Activated naive CD8-positive, alpha-beta T cell (primary cell): ENCODE measurements at regions not wholly inside any gene's neighbourhood (a gene's known extent, or its start where the extent isn't known, plus 50 kb on each side); places are given as distances from the start of the nearest gene placed in this dataset.

ENCODE experiments used
- H3K27ac Mint-ChIP-seq: one replicate; pipeline ENCODE4 v1.8.0; 2021; ENCODE audit warnings: mixed read lengths
- H3K27me3 Mint-ChIP-seq: one replicate; pipeline ENCODE4 v1.8.0; 2021; ENCODE audit warnings: mixed read lengths
- H3K36me3 Mint-ChIP-seq: one replicate; pipeline ENCODE4 v1.8.0; 2021; ENCODE audit warnings: mixed read lengths
- H3K4me1 Mint-ChIP-seq: one replicate; pipeline ENCODE4 v1.8.0; 2021; ENCODE audit warnings: low read depth, mixed read lengths
- H3K4me3 Mint-ChIP-seq: one replicate; pipeline ENCODE4 v1.8.0; 2021; ENCODE audit warnings: mild to moderate bottlenecking, mixed read lengths
- H3K9me3 Mint-ChIP-seq: one replicate; pipeline ENCODE4 v1.8.0; 2021; ENCODE audit warnings: low read depth, mixed read lengths

DNA sequence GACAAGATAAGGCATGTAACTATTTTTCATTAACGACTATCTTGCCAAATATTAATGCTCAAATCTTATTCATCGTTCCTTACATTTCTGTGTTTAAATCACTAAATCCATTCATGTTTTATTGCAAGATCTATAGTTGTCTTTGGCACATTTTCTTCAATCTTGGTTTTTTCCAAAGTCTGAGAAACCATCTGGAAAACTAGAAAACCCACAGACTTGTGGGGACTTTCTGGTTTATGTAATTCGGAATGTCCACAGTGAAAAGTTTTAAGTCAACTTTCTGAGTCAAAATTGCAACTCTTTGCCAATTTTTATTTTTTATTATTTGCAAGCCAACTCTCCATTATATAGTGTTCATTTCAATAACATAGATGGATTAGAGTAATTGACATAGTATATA is 520.8 kb upstream of the ADAMTS5 start:
- H3K4me3 Mint-ChIP-seq, result no peak overlapping the region
- H3K27ac Mint-ChIP-seq, result no peak overlapping the region
- no peaks in the 10 kb centered on the region for H3K36me3 Mint-ChIP-seq
- H3K9me3 Mint-ChIP-seq, result peaks cover 5% of the 10 kb centered on the region
- no peaks in the 10 kb centered on the region for H3K4me1 Mint-ChIP-seq
- no peaks in the 10 kb centered on the region for H3K27me3 Mint-ChIP-seq

DNA sequence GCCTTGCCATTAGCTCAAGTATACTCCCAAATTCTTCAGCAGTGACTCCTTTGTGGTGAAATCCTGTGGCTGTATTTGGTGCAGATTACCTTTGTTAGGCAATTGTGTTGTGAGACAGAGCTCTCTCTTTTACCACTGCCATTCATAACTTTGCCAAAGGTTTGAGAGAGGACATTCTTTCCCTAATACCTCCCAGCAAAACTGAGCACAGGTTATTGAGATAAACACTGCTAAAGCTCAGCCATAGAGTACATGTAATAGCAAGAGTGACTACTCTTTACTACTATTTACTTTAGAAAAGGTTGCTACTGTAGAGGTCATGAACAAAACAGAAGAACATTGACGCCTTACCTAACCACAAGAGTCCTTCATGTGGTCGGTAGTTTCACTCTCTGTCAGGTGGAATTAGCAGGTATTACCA is 514.0 kb upstream of the ADAMTS5 start:
- H3K36me3 Mint-ChIP-seq, result no peaks in the 10 kb centered on the region
- H3K27me3 Mint-ChIP-seq, result no peaks in the 10 kb centered on the region
- no peaks in the 10 kb centered on the region for H3K9me3 Mint-ChIP-seq
- H3K4me1 Mint-ChIP-seq, result no peaks in the 10 kb centered on the region
- no peak overlapping the region for H3K27ac Mint-ChIP-seq
- H3K4me3 Mint-ChIP-seq, result no peak overlapping the region

DNA sequence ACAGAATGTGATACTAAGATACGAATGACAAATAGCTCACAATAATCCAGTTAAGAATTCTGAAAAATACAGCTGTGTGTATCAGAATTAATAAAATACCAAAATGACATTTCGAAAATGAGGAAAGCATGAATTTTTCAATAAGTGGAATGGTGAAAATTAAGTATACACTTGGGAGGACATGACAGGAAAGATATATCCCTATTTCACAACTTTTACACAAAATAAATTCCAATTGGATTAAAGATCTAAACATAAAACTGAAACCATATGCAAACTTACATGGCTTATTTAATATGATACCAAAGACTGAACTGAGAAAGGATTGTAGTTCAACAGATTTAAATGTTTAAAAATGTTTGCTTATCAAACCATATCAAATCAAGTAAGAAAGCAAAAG is 510.4 kb upstream of the ADAMTS5 start:
- Mint-ChIP-seq H3K36me3 (no peaks in the 10 kb centered on the region), H3K4me1 (no peaks in the 10 kb centered on the region), H3K27ac (no peak overlapping the region), H3K4me3 (no peak overlapping the region), H3K27me3 (no peaks in the 10 kb centered on the region), H3K9me3 (no peaks in the 10 kb centered on the region)

DNA sequence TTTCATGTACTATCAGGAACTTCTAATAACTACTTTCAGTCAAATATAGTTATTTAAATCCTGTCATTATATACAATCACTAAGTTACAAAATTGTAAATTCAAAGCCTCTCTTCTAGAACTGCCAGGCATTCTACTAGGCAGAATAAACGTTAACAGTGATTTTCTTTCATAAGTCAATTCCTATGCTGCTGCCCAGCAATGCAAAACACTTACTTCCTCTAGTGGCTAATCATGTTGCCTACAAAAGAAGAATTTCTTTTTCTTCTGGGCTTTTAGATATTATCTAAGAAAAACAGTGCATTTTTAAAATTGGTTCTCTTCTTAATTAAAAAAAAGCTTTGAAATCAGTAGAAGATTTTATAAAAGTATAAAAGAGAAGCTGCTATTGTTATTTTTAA is 509.8 kb upstream of the ADAMTS5 start:
- Mint-ChIP-seq H3K36me3 (no peaks in the 10 kb centered on the region), H3K27me3 (no peaks in the 10 kb centered on the region), H3K9me3 (no peaks in the 10 kb centered on the region), H3K27ac (no peak overlapping the region), H3K4me3 (no peak overlapping the region), H3K4me1 (no peaks in the 10 kb centered on the region)

DNA sequence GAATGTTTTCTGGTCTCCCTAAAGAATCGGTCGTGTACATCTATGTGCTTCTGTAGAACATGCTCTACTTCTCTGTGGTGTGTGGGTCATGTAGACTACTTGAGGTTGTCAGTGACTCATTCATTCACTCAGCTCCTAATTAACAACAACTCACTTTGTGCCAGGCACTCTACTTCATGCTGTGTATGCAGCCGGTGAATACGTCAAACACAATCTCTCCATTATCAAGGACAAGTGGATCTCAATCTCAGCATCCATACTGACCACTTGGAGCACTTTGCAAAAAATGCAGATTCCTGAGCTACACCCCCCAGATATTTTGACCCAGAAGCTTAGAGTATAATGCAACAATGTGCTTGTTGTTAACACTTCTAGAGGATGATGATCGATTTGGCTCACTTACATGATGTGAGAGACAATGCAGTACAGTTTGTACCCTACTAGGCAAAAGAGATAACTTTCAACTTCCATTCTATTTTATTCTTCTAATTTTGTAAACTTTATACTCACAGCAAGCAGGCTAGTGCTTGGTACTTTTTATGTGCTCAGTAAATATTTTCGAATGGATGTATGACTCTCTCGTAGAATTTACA is 508.6 kb upstream of the ADAMTS5 start:
- H3K4me3 Mint-ChIP-seq, result no peak overlapping the region
- no peaks in the 10 kb centered on the region for H3K27me3 Mint-ChIP-seq
- H3K9me3 Mint-ChIP-seq, result no peaks in the 10 kb centered on the region
- no peaks in the 10 kb centered on the region for H3K36me3 Mint-ChIP-seq
- no peak overlapping the region for H3K27ac Mint-ChIP-seq
- no peaks in the 10 kb centered on the region for H3K4me1 Mint-ChIP-seq

DNA sequence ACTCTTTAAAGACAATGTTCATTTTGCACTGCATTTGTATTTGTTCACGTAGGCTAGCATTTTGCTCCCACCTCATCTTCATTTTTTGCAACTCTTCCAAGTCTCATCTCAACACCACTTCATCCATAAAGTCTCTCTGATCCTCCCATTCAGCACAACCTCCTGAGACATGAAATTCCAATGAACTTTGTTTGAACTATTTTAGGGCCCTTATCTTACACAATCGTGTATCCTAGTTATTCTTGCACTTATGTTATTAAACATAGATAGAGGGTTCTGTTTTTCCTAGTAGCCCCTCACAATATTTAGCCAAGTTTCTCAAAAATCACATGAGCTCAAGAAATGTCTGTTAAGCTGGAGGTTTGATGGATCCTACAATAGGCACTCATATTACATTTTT is 500.5 kb upstream of the ADAMTS5 start:
- Mint-ChIP-seq H3K27ac (no peak overlapping the region), H3K4me1 (no peaks in the 10 kb centered on the region), H3K9me3 (no peaks in the 10 kb centered on the region), H3K36me3 (no peaks in the 10 kb centered on the region), H3K27me3 (no peaks in the 10 kb centered on the region), H3K4me3 (no peak overlapping the region)

DNA sequence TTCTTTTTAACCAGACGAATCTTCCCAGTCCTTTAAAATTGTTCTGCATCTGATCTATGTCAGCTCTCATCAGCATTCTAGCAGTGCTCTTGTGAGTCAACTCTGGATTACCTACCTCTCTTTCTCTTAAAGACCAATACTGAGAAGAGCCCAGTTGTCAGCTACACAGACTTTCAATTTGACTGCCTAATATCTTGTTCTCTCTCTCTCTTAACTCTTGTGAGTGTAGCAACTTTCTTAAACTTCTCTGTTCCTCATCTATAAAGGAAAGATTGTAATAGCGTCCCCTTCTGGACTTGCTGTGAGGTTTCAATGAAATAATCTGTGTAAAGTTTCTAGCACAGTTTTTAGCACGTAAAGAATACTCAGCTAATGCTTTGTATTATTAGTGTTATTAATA is 499.3 kb upstream of the ADAMTS5 start:
- H3K27ac Mint-ChIP-seq, result no peak overlapping the region
- no peaks in the 10 kb centered on the region for H3K27me3 Mint-ChIP-seq
- no peaks in the 10 kb centered on the region for H3K9me3 Mint-ChIP-seq
- H3K4me1 Mint-ChIP-seq, result no peaks in the 10 kb centered on the region
- H3K36me3 Mint-ChIP-seq, result no peaks in the 10 kb centered on the region
- no peak overlapping the region for H3K4me3 Mint-ChIP-seq

DNA sequence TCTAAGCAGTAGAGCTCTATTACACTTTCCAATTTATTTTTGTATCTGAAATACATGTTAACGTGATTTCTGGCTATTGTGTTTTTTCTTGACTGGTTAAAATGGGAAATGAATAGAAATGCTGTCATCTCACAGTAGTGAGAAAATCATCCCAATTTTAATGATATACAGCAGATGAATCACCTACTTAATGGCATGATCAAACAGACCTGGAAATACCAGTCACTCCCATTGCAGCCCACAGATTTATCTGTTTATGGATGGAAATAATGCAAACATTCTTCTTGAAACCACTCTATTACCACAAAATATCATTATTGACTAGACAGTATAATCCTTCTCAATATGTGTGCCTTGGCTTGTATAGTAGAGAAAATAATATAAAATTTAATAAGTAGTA is 497.8 kb upstream of the ADAMTS5 start:
- Mint-ChIP-seq H3K27me3 (no peaks in the 10 kb centered on the region), H3K4me3 (no peak overlapping the region), H3K27ac (no peak overlapping the region), H3K36me3 (no peaks in the 10 kb centered on the region), H3K4me1 (no peaks in the 10 kb centered on the region), H3K9me3 (no peaks in the 10 kb centered on the region)

DNA sequence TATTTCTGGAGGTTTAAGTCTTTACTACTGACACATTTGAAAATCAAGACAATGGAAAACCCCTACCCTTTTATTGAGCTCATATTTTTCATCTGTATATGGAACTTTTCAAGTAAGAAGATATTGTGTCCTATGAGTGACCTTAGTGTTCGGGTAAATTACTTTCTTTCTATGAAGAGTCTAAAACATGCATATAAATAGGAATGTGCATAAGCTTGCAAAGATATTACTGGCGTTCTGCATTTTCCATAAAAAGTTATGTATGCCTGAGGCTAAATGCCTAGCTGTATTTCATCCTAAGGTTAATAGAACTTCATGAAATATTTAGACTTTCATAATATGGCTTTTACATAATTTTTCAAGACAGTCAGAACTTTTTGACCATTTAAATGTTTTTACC is 495.8 kb upstream of the ADAMTS5 start:
- H3K9me3 Mint-ChIP-seq, result no peaks in the 10 kb centered on the region
- no peaks in the 10 kb centered on the region for H3K36me3 Mint-ChIP-seq
- H3K27me3 Mint-ChIP-seq, result no peaks in the 10 kb centered on the region
- no peak overlapping the region for H3K4me3 Mint-ChIP-seq
- no peaks in the 10 kb centered on the region for H3K4me1 Mint-ChIP-seq
- H3K27ac Mint-ChIP-seq, result no peak overlapping the region

DNA sequence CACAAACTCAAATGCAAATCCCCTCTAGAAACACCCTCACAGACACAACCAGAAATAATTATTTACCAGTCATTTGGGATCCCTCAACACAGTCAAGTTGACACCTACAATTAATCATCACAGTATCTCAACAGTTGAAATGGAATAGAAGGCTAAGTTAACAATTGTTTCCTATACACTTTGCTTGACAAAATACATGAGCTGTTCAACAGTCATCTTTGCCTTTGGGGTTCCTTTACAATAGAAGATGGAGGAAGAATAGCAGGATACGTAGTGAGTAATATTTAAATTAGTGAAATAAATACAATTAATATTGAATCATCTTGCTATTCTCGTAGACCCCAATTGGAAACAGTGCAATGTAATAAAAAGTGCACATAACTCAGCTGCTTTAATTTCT is 487.3 kb upstream of the ADAMTS5 start:
- H3K4me3 Mint-ChIP-seq, result no peak overlapping the region

DNA sequence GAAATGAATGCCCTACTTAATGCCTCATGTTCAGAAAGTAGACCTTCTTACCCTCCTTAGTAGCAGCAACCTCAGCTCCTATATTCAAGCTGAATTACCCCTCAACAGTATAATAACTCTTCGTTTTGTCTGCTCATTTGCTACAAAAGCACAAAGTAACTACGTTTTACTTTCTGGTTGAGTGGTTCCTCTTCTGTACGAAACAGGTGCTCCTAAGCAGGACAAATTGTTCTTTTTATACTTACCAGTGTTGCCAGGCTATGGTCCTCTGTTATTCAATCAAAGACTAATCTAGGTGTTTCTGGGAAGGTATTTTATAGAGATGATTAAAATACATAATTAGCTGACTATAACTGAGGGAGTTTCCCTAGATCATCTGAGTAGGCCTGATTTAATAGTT is 484.2 kb upstream of the ADAMTS5 start:
- no peaks in the 10 kb centered on the region for H3K36me3 Mint-ChIP-seq
- H3K27me3 Mint-ChIP-seq, result no peaks in the 10 kb centered on the region
- H3K4me3 Mint-ChIP-seq, result no peak overlapping the region
- H3K9me3 Mint-ChIP-seq, result peaks cover 5% of the 10 kb centered on the region
- no peak overlapping the region for H3K27ac Mint-ChIP-seq
- no peaks in the 10 kb centered on the region for H3K4me1 Mint-ChIP-seq

More for the DNA sequence above, 487.3 kb upstream of the ADAMTS5 start:
- H3K27me3 Mint-ChIP-seq, result no peaks in the 10 kb centered on the region
- H3K36me3 Mint-ChIP-seq, result no peaks in the 10 kb centered on the region
- H3K9me3 Mint-ChIP-seq, result no peaks in the 10 kb centered on the region
- H3K27ac Mint-ChIP-seq, result no peak overlapping the region
- no peaks in the 10 kb centered on the region for H3K4me1 Mint-ChIP-seq

DNA sequence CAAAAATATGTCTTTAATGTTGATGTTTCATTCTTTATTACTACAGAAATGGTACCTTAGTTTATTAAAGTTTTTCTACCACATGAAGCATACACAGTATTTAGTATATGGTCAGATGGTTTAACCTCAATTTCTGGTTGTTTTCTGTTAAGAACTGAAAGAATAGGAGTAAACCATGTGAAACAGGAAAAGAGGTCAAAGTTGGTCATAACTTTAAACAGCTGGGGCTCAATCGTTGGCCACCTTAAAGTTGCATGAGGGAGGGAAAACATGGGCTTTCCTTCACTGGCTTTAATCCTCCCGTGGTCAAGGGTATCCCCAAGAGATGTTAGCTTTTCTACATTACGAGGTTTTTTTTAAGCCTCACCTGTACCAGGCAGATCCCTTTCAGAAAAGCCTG is 483.3 kb upstream of the ADAMTS5 start:
- no peak overlapping the region for H3K4me3 Mint-ChIP-seq
- no peaks in the 10 kb centered on the region for H3K27me3 Mint-ChIP-seq
- no peaks in the 10 kb centered on the region for H3K4me1 Mint-ChIP-seq
- H3K27ac Mint-ChIP-seq, result no peak overlapping the region
- H3K36me3 Mint-ChIP-seq, result no peaks in the 10 kb centered on the region
- H3K9me3 Mint-ChIP-seq, result peaks cover 10% of the 10 kb centered on the region

DNA sequence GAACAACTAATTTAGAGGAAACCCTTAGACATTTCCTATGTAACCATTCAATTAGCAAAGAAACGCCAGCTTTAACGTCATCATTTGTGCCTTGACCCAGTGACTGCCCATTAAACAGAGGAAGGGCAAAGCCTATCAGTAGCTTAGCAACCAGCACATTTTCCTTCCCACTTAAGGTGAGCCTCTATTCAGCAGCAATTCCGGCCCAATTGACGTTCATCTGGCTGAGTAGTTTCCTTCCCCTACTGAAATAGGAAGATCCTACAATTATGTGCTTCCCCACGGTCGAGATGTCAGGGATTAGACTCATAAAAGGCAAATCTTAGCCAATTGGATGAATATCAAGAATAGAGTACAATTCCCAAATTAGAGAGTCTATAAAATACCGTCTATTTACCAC is 482.1 kb upstream of the ADAMTS5 start:
- H3K27ac Mint-ChIP-seq, result no peak overlapping the region
- H3K27me3 Mint-ChIP-seq, result no peaks in the 10 kb centered on the region
- no peak overlapping the region for H3K4me3 Mint-ChIP-seq
- no peaks in the 10 kb centered on the region for H3K4me1 Mint-ChIP-seq
- H3K36me3 Mint-ChIP-seq, result no peaks in the 10 kb centered on the region
- peaks cover 13% of the 10 kb centered on the region for H3K9me3 Mint-ChIP-seq

DNA sequence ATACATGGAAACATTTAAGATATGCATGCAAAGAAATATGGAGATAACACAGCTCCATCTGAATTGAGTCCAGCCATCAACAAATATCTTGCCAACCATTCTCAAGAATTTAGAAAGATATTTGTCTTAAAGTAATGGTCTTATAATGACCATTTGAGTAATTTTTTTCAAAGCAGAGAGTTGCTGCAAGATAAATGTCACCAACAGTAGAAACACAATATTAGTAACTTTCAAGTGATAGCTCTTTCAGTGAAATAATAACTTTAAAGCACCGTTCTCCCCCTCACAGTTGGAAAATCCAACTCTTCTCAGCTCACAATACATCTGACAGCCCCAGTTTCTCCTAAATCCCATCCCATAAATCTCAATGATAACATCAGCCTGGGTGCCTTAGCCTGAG is 481.0 kb upstream of the ADAMTS5 start:
- H3K4me3 Mint-ChIP-seq, result no peak overlapping the region

DNA sequence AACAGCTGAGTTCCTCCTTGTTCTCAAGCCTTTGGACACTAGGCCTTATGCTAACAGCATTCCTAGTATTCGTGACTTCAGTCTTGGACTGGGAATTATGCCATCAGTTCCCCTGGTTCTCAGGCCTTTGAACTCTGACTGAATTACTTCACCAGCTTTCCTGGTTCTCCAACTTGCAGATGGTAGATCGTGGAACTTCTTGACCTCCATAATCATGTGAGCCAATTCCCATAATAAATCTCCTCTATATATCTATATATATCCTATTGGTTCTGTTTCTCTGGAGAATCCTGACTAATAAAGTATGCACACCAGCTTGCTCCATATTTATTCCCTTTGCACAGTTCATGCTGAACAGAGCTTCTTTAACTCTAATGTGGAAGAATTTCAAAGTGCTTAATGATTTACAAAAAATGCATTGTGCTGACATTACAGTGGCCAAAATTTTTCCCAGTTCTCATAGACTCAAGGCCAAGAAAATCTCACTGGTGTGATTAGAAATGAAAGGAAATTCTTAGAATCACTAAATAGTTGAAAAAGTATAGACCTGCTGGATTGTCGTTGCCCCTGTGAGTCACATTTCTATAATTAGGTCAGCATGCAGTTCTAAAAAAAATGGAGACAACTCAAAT is 462.9 kb upstream of the ADAMTS5 start:
- Mint-ChIP-seq H3K36me3 (no peaks in the 10 kb centered on the region), H3K9me3 (peaks cover 6% of the 10 kb centered on the region), H3K4me1 (no peaks in the 10 kb centered on the region), H3K27me3 (no peaks in the 10 kb centered on the region), H3K27ac (no peak overlapping the region), H3K4me3 (no peak overlapping the region)

More for the DNA sequence above, 481.0 kb upstream of the ADAMTS5 start:
- Mint-ChIP-seq H3K27ac (no peak overlapping the region), H3K36me3 (no peaks in the 10 kb centered on the region), H3K9me3 (peaks cover 13% of the 10 kb centered on the region), H3K4me1 (no peaks in the 10 kb centered on the region), H3K27me3 (no peaks in the 10 kb centered on the region)

DNA sequence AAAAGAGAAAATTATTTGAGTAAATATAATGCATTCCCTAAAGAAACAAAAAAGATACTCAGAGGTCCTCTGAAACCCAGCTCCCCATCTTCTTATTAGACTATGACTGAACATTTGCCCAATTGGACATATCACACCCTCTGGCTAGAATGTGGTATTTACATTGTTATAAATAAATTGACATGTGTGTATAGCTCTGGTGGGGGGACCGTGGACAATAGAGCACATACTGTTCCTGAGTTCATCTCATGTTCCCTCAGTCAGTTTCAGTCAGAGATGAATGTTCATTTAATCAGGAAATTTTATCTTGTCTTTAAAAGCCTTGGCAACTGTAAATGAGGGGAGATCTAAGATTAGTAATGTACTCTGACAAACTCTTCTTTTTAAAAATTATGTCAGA is 459.3 kb upstream of the ADAMTS5 start:
- Mint-ChIP-seq H3K36me3 (no peaks in the 10 kb centered on the region), H3K9me3 (peaks cover 9% of the 10 kb centered on the region), H3K27ac (no peak overlapping the region), H3K4me1 (no peaks in the 10 kb centered on the region), H3K27me3 (no peaks in the 10 kb centered on the region), H3K4me3 (no peak overlapping the region)
